ENCODE measurements at regions not wholly inside any gene's neighbourhood (a gene's known extent, or its start where the extent isn't known, plus 50 kb on each side); places are given as distances from the start of the nearest gene placed in this dataset.

GRCh38 chr4:33060674-33061542, 2340.7 kb downstream of the PCDH7 start:
- peak; percentile 45 for TF ChIP-seq CTCF (IDR thresholded peaks at IDR 0.05; ENCODE audit: insufficient read depth, low read length, poor library complexity, severe bottlenecking)
- Histone ChIP-seq H3K36me3 (ENCODE audit: control insufficient read depth, insufficient read depth, low read length) (no peaks in the 10 kb centered on the region), H3K4me3 (replicated peaks; ENCODE audit: low read depth, low read length) (no peak overlapping the region), H3K27me3 (replicated peaks; ENCODE audit: control insufficient read depth, insufficient read depth, low read length) (no peaks in the 10 kb centered on the region)
- DNase-seq (ENCODE audit: extremely low read depth, insufficient read length), result no peak

- no peak for TF ChIP-seq CTCF (IDR thresholded peaks at IDR 0.05; ENCODE audit: insufficient read depth, low read length, poor library complexity, severe bottlenecking)
- DNase-seq (ENCODE audit: extremely low read depth, insufficient read length), result no peak
- Histone ChIP-seq H3K4me3 (replicated peaks; ENCODE audit: low read depth, low read length) (no peak overlapping the region), H3K27me3 (replicated peaks; ENCODE audit: control insufficient read depth, insufficient read depth, low read length) (no peaks in the 10 kb centered on the region), H3K36me3 (ENCODE audit: control insufficient read depth, insufficient read depth, low read length) (no peaks in the 10 kb centered on the region)
These were observed 2341.6 kb downstream of the PCDH7 start for GRCh38 chr4:33061727-33062126.

GRCh38 chr4:33062155-33062806, 2342.1 kb downstream of the PCDH7 start:
- DNase-seq (ENCODE audit: extremely low read depth, insufficient read length), result no peak
- TF ChIP-seq CTCF (IDR thresholded peaks at IDR 0.05; ENCODE audit: insufficient read depth, low read length, poor library complexity, severe bottlenecking), result no peak
- H3K36me3 ChIP-seq (ENCODE audit: control insufficient read depth, insufficient read depth, low read length), result no peaks in the 10 kb centered on the region

GRCh38 chr4:33063241-33063640, 2343.1 kb downstream of the PCDH7 start:
- Histone ChIP-seq H3K36me3 (ENCODE audit: control insufficient read depth, insufficient read depth, low read length) (no peaks in the 10 kb centered on the region), H3K27me3 (replicated peaks; ENCODE audit: control insufficient read depth, insufficient read depth, low read length) (no peaks in the 10 kb centered on the region), H3K4me3 (replicated peaks; ENCODE audit: low read depth, low read length) (no peak overlapping the region)
- no peak for TF ChIP-seq CTCF (IDR thresholded peaks at IDR 0.05; ENCODE audit: insufficient read depth, low read length, poor library complexity, severe bottlenecking)
- no peak for DNase-seq (ENCODE audit: extremely low read depth, insufficient read length)

More at GRCh38 chr4:33062155-33062806, 2342.1 kb downstream of the PCDH7 start:
- no peak overlapping the region for H3K4me3 ChIP-seq (replicated peaks; ENCODE audit: low read depth, low read length)
- H3K27me3 ChIP-seq (replicated peaks; ENCODE audit: control insufficient read depth, insufficient read depth, low read length), result no peaks in the 10 kb centered on the region

GRCh38 chr4:33064238-33064637, 2344.1 kb downstream of the PCDH7 start:
- Histone ChIP-seq H3K36me3 (ENCODE audit: control insufficient read depth, insufficient read depth, low read length) (no peaks in the 10 kb centered on the region), H3K4me3 (replicated peaks; ENCODE audit: low read depth, low read length) (no peak overlapping the region), H3K27me3 (replicated peaks; ENCODE audit: control insufficient read depth, insufficient read depth, low read length) (no peaks in the 10 kb centered on the region)
- no peak for TF ChIP-seq CTCF (IDR thresholded peaks at IDR 0.05; ENCODE audit: insufficient read depth, low read length, poor library complexity, severe bottlenecking)
- DNase-seq (ENCODE audit: extremely low read depth, insufficient read length), result no peak
